ENCODE measurements at regions not wholly inside any gene's neighbourhood (a gene's known extent, or its start where the extent isn't known, plus 50 kb on each side); places are given as distances from the start of the nearest gene placed in this dataset.

DNA sequence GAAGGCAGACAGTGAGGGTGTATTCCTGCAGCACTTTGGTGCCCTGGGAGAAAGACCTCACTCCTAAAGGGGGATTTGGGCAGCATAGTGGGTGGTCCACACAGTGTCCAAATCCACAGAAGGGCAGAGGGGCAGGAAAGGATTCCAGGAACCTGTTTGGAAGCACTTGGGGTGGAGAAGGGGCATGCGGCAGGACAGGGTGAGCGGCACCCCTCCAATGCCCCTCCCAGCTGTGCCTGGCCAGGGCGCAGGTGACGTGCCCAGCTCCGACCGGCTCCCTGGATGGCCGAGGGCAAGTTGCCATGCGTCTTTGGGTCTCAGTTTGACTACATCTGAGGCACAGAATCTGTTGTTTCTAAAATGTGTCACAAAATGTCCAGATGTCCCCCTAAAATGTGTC lies 66.5 kb upstream of the HMX1 start:
- Histone ChIP-seq H3K27me3 (peaks cover 40% of the 10 kb centered on the region), H3K27ac (no peak overlapping the region), H3K9me3 (peaks cover 0 to 10% (median 0%) of the 10 kb centered on the region in 3 donors), H3K4me1 (no peaks in the 10 kb centered on the region), H3K36me3 (no peaks in the 10 kb centered on the region), H3K4me3 (no peak overlapping the region)
- TF ChIP-seq EP300 (IDR thresholded peaks at IDR 0.05) (no peak), POLR2A (IDR thresholded peaks at IDR 0.05) (no peak), POLR2AphosphoS5 (IDR thresholded peaks at IDR 0.05) (no peak)
- TF ChIP-seq, protein P1, sequence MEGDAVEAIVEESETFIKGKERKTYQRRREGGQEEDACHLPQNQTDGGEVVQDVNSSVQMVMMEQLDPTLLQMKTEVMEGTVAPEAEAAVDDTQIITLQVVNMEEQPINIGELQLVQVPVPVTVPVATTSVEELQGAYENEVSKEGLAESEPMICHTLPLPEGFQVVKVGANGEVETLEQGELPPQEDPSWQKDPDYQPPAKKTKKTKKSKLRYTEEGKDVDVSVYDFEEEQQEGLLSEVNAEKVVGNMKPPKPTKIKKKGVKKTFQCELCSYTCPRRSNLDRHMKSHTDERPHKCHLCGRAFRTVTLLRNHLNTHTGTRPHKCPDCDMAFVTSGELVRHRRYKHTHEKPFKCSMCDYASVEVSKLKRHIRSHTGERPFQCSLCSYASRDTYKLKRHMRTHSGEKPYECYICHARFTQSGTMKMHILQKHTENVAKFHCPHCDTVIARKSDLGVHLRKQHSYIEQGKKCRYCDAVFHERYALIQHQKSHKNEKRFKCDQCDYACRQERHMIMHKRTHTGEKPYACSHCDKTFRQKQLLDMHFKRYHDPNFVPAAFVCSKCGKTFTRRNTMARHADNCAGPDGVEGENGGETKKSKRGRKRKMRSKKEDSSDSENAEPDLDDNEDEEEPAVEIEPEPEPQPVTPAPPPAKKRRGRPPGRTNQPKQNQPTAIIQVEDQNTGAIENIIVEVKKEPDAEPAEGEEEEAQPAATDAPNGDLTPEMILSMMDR (IDR thresholded peaks at IDR 0.05): no peak
- ATAC-seq: no peak
- 82 to 87% methylated on average over 7 to 8 of the region's 8 CpGs for WGBS, 2 donors (ENCODE audit: low coverage in 1 of 2)

DNA sequence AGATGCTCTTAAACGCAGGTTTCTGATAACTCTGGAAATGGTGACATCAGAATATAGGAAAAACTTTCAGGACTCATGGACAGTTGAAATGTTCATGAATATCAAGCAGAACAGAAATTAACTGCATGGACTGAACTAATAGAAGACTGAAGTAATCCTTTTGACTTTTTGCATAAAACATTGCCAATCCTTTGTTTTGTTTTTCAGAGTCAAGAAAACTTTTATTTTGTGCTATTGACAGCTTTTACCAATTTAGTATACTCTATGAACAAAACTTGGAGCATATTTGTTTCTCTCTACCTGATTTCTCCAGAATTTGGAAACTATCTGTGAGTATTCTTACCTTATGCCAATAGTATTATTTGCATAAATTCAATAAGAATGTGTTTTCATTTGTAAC lies 61.2 kb upstream of the HMX1 start:
- TF ChIP-seq, protein P1 (IDR thresholded peaks at IDR 0.05): no peak
- TF ChIP-seq POLR2AphosphoS5 (IDR thresholded peaks at IDR 0.05) (no peak), POLR2A (IDR thresholded peaks at IDR 0.05) (no peak), EP300 (IDR thresholded peaks at IDR 0.05) (no peak)
- Histone ChIP-seq H3K4me1 (no peaks in the 10 kb centered on the region), H3K27ac (no peak overlapping the region), H3K27me3 (peaks cover 1% of the 10 kb centered on the region), H3K4me3 (no peak overlapping the region), H3K36me3 (no peaks in the 10 kb centered on the region), H3K9me3 (peaks cover 0 to 14% (median 0%) of the 10 kb centered on the region in 3 donors)
- 83 to 89% methylated on average over 1 of the region's 1 CpG for WGBS, 2 donors (ENCODE audit: low coverage in 1 of 2)
- no peak for ATAC-seq

DNA sequence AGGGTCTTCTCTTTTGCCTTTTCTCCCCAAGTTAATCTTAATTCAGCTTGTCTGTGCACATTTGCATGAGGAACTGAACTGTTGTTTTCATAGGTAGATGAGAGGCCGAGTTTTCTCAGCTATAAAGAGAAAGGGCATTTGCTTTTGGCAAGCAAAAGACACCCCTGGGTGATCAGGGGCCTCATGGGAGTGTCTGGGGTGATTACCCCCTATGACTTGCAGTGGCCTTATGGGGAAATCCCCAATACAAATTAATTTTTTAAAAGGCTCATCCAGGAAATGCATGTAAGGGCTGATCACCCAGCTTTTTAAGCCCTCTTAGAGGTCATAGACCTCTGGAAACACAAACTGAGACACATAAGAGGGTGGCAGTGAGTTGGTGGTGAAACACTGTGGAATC lies 56.4 kb upstream of the HMX1 start:
- Histone ChIP-seq H3K27me3 (no peaks in the 10 kb centered on the region), H3K4me3 (no peak overlapping the region), H3K4me1 (no peaks in the 10 kb centered on the region), H3K9me3 (peaks cover 0 to 22% (median 0%) of the 10 kb centered on the region in 3 donors), H3K36me3 (no peaks in the 10 kb centered on the region), H3K27ac (no peak overlapping the region)
- WGBS, 2 donors (ENCODE audit: low coverage in 1 of 2): 40% methylated on average over 1 of the region's 1 CpG; no CpG with 5 or more reads in 1 of the 2 donors
- TF ChIP-seq, protein P1 (IDR thresholded peaks at IDR 0.05): no peak
- TF ChIP-seq POLR2AphosphoS5 (IDR thresholded peaks at IDR 0.05): no peak
- TF ChIP-seq EP300 (IDR thresholded peaks at IDR 0.05): no peak
- no peak for TF ChIP-seq POLR2A (IDR thresholded peaks at IDR 0.05)
- ATAC-seq: no peak

DNA sequence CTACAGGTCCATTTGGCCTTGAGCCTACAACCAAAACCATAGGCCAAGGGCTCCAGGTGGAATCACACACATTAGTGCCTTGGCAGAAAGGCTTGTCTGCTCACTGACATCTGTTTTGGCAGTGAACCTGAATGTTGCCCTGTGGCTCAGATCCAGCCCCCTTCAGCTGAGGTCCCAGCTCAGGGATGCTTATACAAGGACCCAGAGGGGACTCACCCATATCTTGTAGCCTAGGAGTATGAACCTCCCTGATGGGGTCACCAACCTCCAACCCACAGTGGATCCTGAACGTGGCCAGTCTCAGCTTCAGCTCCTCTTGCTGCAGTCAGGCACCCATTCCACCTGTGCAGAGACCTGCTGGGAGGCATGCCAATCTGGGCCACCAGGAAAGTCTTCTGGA lies 50.8 kb upstream of the HMX1 start:
- peaks cover 33% of the 10 kb centered on the region for H3K27me3 ChIP-seq
- H3K36me3 ChIP-seq: no peaks in the 10 kb centered on the region
- no peak overlapping the region for H3K27ac ChIP-seq
- TF ChIP-seq, protein P1 (IDR thresholded peaks at IDR 0.05): no peak
- no peak for TF ChIP-seq POLR2A (IDR thresholded peaks at IDR 0.05)
- TF ChIP-seq POLR2AphosphoS5 (IDR thresholded peaks at IDR 0.05): no peak
- no peak for TF ChIP-seq EP300 (IDR thresholded peaks at IDR 0.05)
- peaks cover 0 to 25% (median 0%) of the 10 kb centered on the region in 3 donors for H3K9me3 ChIP-seq
- WGBS, 2 donors (ENCODE audit: low coverage in 1 of 2): no CpG with 5 or more reads among the region's 1 CpG
- no peaks in the 10 kb centered on the region for H3K4me1 ChIP-seq
- ATAC-seq: no peak
- H3K4me3 ChIP-seq: no peak overlapping the region

DNA sequence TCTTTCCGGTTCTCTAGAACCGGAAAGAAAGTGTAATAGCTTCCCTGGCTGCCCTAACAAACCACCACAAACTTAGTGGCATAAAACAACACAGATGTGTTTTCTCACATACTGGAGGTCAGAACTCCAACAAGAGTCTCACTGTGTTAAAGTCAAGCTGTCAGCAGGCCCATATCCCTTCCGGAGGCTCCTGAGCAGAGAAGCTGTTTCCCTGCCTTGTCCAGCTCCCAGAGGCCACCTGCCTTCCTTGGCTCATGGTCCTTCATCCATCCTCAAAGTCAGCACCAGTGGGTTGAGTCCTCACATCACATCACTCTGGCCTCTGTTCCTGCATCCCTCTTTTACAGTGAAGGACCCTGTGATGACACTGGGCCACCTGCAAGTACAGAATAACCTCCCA lies 49.8 kb upstream of the HMX1 start:
- no peaks in the 10 kb centered on the region for H3K36me3 ChIP-seq
- H3K9me3 ChIP-seq: peaks cover 0 to 25% (median 0%) of the 10 kb centered on the region in 3 donors
- TF ChIP-seq, protein P1 (IDR thresholded peaks at IDR 0.05): no peak
- no peak for TF ChIP-seq POLR2AphosphoS5 (IDR thresholded peaks at IDR 0.05)
- H3K27ac ChIP-seq: no peak overlapping the region
- WGBS, 2 donors (ENCODE audit: low coverage in 1 of 2): 40% methylated on average over 1 of the region's 3 CpGs
- H3K27me3 ChIP-seq: peaks cover 42% of the 10 kb centered on the region
- no peak for ATAC-seq
- H3K4me1 ChIP-seq: no peaks in the 10 kb centered on the region
- H3K4me3 ChIP-seq: no peak overlapping the region

Small RNA genes in the stretch of these regions (small RNA-seq; reads per million reads assigned to genes)
- 0 reads per million in 4 donors for gene SNRPCP16

Measured in gastroesophageal sphincter (tissue), 4 donors.